ENCODE measurements at regions not wholly inside any gene's neighbourhood (a gene's known extent, or its start where the extent isn't known, plus 50 kb on each side); places are given as distances from the start of the nearest gene placed in this dataset.

DNA sequence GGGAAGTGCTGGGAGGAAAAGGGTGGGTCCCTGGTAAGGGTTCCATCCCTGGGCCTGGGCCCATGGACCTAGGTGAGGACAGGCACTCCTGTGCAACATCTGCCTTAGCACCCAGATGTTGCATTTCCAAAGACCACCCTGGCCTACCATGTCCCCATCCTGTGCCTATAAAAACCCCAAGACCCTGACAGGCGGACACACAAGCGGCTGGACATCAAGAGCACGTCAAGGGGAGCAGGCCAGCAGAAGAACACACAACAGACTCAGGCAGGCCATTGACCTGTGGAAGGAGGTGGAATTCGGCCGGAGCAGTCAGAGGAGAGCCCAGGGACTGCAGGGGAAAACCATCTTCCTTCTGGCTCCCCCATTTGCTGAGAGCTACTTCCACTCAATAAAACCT lies 937.8 kb upstream of the MANEA start:
- intact Hi-C loops (cut with DNase I; ENCODE audit: low total_unique reads): no loop called here
- Histone ChIP-seq H3K36me3 (no peaks in the 10 kb centered on the region), H3K4me1 (no peaks in the 10 kb centered on the region), H3K27me3 (no peaks in the 10 kb centered on the region), H3K9me3 (no peaks in the 10 kb centered on the region), H3K27ac (no peak overlapping the region), H3K4me3 (no peak overlapping the region)
- no peak for DNase-seq
- 70 to 87% (median 75%) methylated on average over 5 of the region's 5 CpGs for WGBS, 5 donors
- TF ChIP-seq, protein P1, sequence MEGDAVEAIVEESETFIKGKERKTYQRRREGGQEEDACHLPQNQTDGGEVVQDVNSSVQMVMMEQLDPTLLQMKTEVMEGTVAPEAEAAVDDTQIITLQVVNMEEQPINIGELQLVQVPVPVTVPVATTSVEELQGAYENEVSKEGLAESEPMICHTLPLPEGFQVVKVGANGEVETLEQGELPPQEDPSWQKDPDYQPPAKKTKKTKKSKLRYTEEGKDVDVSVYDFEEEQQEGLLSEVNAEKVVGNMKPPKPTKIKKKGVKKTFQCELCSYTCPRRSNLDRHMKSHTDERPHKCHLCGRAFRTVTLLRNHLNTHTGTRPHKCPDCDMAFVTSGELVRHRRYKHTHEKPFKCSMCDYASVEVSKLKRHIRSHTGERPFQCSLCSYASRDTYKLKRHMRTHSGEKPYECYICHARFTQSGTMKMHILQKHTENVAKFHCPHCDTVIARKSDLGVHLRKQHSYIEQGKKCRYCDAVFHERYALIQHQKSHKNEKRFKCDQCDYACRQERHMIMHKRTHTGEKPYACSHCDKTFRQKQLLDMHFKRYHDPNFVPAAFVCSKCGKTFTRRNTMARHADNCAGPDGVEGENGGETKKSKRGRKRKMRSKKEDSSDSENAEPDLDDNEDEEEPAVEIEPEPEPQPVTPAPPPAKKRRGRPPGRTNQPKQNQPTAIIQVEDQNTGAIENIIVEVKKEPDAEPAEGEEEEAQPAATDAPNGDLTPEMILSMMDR (IDR thresholded peaks at IDR 0.05): no peak
- TF ChIP-seq POLR2AphosphoS5 (IDR thresholded peaks at IDR 0.05): no peak
- TF ChIP-seq POLR2A (IDR thresholded peaks at IDR 0.05): no peak
- no peak for TF ChIP-seq EP300 (IDR thresholded peaks at IDR 0.05)

DNA sequence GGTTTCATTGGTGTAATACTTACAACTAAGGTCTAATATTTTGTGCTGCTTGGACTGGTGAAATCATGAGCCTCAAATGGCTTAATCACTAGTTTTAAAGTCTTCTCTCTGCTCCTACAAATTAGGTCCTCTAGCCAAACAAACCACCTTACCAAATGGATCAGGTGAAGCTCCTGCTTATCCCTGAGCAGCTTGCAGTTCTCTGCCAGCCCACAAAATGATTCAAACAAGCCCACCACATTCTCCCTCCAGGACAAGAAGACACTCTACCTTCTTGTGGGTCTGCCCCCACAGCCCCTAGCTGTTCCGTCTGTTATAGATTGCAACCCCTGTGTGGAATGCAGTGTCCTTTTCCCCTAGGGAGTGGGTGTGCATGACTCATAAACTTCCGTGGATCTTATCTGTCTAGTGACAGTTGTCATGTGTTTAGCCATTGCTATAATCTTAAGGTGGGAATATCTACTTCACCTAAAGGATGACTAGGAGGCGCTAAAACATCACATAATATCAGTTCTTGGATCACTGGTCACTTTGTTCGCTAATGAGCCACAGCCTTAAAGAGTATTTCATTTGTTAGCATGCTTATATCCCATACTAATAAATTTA lies 940.5 kb upstream of the MANEA start:
- peak in 1 of 2 donors; percentile 15 for DNase-seq
- intact Hi-C loops (cut with DNase I; ENCODE audit: low total_unique reads): no loop called here

DNA sequence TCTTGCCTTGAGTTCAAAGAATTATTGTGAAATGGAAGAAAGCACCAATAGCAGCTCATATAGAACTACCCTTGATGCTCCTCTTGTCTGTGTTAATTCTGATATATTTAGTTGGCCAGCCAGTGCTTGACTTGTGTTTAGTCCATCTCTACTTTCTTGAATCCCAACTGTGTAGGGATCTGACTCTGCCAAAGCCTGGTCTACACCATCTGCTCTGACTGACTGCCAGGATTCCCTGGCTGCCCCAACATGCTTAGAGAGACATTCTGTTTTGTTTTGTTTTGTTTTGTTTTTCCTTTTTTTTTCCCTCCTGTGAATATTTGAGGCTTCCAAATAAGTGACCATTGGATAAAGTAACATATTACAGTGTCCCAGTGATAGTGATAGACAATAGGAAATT lies 953.7 kb upstream of the MANEA start:
- no peak for TF ChIP-seq EP300 (IDR thresholded peaks at IDR 0.05)
- TF ChIP-seq POLR2AphosphoS5 (IDR thresholded peaks at IDR 0.05): no peak
- TF ChIP-seq, protein P1 (IDR thresholded peaks at IDR 0.05): no peak
- no peak for TF ChIP-seq POLR2A (IDR thresholded peaks at IDR 0.05)
- no peak for DNase-seq
- Histone ChIP-seq H3K27me3 (no peaks in the 10 kb centered on the region), H3K9me3 (no peaks in the 10 kb centered on the region), H3K36me3 (no peaks in the 10 kb centered on the region), H3K27ac (no peak overlapping the region), H3K4me3 (no peak overlapping the region), H3K4me1 (no peaks in the 10 kb centered on the region)
- intact Hi-C loops (cut with DNase I; ENCODE audit: low total_unique reads): no loop called here

More for the DNA sequence above, 940.5 kb upstream of the MANEA start:
- no peaks in the 10 kb centered on the region for H3K27me3 ChIP-seq
- H3K27ac ChIP-seq: no peak overlapping the region
- H3K4me1 ChIP-seq: no peaks in the 10 kb centered on the region
- no peaks in the 10 kb centered on the region for H3K9me3 ChIP-seq
- TF ChIP-seq POLR2AphosphoS5 (IDR thresholded peaks at IDR 0.05) (no peak), POLR2A (IDR thresholded peaks at IDR 0.05) (no peak), EP300 (IDR thresholded peaks at IDR 0.05) (no peak)
- TF ChIP-seq, protein P1 (IDR thresholded peaks at IDR 0.05): no peak
- no peak overlapping the region for H3K4me3 ChIP-seq
- H3K36me3 ChIP-seq: no peaks in the 10 kb centered on the region
- WGBS, 5 donors: 19 to 29% (median 28%) methylated on average over 4 of the region's 4 CpGs

DNA sequence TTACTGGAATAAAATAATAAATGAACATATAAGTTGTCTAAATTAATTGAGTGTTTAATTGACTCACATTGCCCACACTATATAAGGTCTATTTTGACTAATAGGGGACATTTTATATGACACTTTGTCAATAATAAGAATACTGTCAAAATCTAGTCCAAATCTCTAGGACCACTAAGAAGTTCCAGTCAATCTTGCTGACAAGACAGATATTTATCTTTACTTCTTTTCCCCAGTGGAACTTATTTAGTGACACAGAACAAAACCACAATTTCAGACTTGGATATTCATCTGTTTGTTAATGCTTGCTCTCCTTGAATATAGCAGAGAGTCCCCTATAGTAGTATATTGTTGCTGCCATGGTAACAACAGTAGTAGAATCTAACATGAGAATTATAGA lies 954.6 kb upstream of the MANEA start:
- intact Hi-C loops (cut with DNase I; ENCODE audit: low total_unique reads): no loop called here
- TF ChIP-seq, protein P1 (IDR thresholded peaks at IDR 0.05): no peak
- TF ChIP-seq POLR2A (IDR thresholded peaks at IDR 0.05) (no peak), EP300 (IDR thresholded peaks at IDR 0.05) (no peak), POLR2AphosphoS5 (IDR thresholded peaks at IDR 0.05) (no peak)
- no peaks in the 10 kb centered on the region for H3K9me3 ChIP-seq

More for the DNA sequence above, 954.6 kb upstream of the MANEA start:
- H3K4me3 ChIP-seq: no peak overlapping the region
- H3K36me3 ChIP-seq: no peaks in the 10 kb centered on the region
- no peaks in the 10 kb centered on the region for H3K4me1 ChIP-seq
- DNase-seq: no peak
- no peak overlapping the region for H3K27ac ChIP-seq
- H3K27me3 ChIP-seq: no peaks in the 10 kb centered on the region
